Glutamatergic neuron (in vitro differentiated cells): ENCODE measurements at regions not wholly inside any gene's neighbourhood (a gene's known extent, or its start where the extent isn't known, plus 50 kb on each side); places are given as distances from the start of the nearest gene placed in this dataset.

Experiments used
- DNase-seq: peaks from one replicate; pipeline ENCODE4 v3.0.0; 2022
- H3K27ac Mint-ChIP-seq: one replicate; pipeline ENCODE4 v1.8.0; 2020; ENCODE audit warnings: mild to moderate bottlenecking, mixed read lengths, inconsistent platforms; ENCODE audit not compliant: unreplicated experiment
- H3K27me3 Mint-ChIP-seq: one replicate; pipeline ENCODE4 v1.8.0; 2020; ENCODE audit warnings: mild to moderate bottlenecking, moderate library complexity, mixed read lengths, inconsistent platforms; ENCODE audit not compliant: unreplicated experiment
- H3K36me3 Mint-ChIP-seq: one replicate; pipeline ENCODE4 v1.8.0; 2020; ENCODE audit warnings: mild to moderate bottlenecking, mixed read lengths, inconsistent platforms; ENCODE audit not compliant: unreplicated experiment
- H3K4me1 Mint-ChIP-seq: one replicate; pipeline ENCODE4 v1.8.0; 2020; ENCODE audit warnings: mild to moderate bottlenecking, low read depth, mixed read lengths, inconsistent platforms; ENCODE audit not compliant: unreplicated experiment
- H3K4me3 Mint-ChIP-seq: one replicate; pipeline ENCODE4 v1.8.0; 2020; ENCODE audit warnings: mild to moderate bottlenecking, mixed read lengths, inconsistent platforms; ENCODE audit not compliant: unreplicated experiment
- H3K9me3 Mint-ChIP-seq: one replicate; pipeline ENCODE4 v1.8.0; 2020; ENCODE audit warnings: mild to moderate bottlenecking, moderate library complexity, mixed read lengths, inconsistent platforms; ENCODE audit not compliant: unreplicated experiment
- TF ChIP-seq, protein P1 (sequence below): fragments of 200-600 bp; sonication (generic); IDR thresholded peaks from one replicate; pipeline ENCODE4 v1.5.0; 2021; ENCODE audit not compliant: partially characterized antibody, unreplicated experiment

DNA sequence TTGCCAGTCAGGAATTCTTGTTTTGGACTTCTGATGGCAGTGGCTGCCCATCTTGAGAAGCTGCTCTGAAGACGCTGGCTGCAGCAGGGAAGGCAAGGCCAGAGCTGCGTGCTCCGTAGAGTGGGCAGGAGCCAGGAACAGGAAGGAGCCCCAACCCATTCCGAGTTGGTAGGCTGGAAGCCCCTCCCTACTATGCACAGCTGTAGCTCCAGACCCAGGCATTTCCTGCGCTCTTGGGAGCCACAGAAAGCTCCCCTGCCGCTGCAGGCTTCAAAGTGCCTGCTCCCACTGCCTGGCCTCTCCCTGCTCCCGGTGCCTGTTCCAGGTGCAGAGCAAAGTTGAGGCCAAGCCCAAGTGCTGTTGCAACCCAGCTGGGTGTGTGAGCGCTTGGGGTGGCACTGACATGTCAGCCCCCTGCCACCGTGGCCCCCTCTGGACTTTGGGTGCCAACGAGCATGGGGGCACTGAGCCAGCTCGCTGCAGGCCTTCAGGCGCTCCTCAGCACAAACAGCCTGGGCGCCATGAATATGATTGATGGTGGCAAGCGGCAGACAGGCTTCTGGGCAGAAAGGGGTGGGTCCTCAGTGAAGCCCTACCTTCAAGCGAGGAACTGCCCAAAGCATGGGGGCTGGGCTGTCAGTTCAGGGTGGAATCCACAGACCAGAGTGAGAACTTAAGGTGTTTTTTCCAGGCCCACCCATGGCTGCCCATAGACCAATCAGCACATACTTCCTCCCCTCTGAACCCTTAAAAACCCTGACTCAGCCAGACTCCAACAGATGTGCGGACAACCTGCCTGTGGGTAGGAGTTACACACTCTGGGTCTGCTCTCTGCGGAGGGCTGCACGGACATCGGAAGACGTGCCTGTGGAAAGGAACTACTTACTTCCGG is 677.2 kb upstream of the INTU start:
- no peaks in the 10 kb centered on the region for H3K36me3 Mint-ChIP-seq
- no peak for DNase-seq
- H3K4me1 Mint-ChIP-seq = no peaks in the 10 kb centered on the region

DNA sequence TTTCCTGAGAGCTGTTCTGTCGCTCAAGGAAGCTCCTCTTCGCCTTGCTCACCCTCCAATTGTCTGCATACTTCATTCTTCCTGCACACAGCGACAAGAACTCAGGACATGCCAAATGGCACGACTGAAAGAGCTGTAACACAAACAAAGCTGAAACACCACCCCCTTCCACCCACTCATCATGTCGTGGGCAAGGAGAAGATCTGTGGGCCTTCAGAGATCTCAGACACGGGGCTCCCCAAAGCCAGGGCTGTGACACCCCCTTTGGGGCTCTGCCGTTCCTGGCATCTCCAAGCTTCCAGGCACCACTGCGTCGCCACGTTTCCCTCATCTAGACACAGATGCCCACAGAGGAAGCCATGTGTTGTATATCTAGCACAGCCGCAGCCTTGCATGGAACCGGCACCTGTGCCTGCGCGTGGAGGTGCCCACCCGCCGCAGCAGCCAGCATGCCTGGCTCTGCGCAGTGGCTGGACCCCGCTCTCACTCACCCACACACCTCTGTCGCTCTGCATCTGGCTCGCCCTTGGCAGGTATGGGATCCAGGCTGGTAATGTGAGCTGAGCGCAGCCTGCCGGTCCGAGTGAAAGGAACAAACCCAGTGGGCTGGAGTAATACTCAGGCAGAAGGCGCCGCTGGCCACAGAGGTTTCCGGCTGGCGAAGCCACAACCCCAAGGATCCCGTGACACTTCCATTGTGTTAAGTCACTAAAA is 676.4 kb upstream of the INTU start:
- Mint-ChIP-seq H3K27ac (no peak overlapping the region), H3K27me3 (no peaks in the 10 kb centered on the region), H3K9me3 (no peaks in the 10 kb centered on the region), H3K4me1 (no peaks in the 10 kb centered on the region), H3K36me3 (no peaks in the 10 kb centered on the region), H3K4me3 (no peak overlapping the region)
- TF ChIP-seq, protein P1, sequence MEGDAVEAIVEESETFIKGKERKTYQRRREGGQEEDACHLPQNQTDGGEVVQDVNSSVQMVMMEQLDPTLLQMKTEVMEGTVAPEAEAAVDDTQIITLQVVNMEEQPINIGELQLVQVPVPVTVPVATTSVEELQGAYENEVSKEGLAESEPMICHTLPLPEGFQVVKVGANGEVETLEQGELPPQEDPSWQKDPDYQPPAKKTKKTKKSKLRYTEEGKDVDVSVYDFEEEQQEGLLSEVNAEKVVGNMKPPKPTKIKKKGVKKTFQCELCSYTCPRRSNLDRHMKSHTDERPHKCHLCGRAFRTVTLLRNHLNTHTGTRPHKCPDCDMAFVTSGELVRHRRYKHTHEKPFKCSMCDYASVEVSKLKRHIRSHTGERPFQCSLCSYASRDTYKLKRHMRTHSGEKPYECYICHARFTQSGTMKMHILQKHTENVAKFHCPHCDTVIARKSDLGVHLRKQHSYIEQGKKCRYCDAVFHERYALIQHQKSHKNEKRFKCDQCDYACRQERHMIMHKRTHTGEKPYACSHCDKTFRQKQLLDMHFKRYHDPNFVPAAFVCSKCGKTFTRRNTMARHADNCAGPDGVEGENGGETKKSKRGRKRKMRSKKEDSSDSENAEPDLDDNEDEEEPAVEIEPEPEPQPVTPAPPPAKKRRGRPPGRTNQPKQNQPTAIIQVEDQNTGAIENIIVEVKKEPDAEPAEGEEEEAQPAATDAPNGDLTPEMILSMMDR = no peak
- no peak for DNase-seq

More for the DNA sequence above, 677.2 kb upstream of the INTU start:
- H3K4me3 Mint-ChIP-seq = no peak overlapping the region
- no peaks in the 10 kb centered on the region for H3K9me3 Mint-ChIP-seq
- H3K27ac Mint-ChIP-seq = no peak overlapping the region
- H3K27me3 Mint-ChIP-seq = no peaks in the 10 kb centered on the region
- TF ChIP-seq, protein P1 = no peak

DNA sequence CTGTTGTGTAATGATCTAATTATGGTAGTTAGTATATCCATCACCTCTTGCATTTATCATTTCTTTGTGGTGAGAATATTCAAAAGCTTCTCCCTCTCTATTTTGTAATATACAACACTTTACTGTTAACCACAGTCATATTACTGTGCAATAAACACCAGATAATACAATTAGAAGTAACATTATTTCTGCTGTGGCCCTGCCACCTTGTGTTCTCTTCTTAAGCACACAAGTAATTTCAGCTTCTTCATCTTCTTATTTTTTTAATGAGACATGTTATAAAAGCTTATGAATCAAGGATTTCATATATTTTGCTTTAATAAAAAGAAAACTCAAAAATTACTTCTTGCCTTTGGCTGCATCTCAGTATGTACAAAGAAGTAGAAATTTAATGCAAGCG is 675.2 kb upstream of the INTU start:
- Mint-ChIP-seq H3K4me3 (no peak overlapping the region), H3K27me3 (no peaks in the 10 kb centered on the region), H3K36me3 (no peaks in the 10 kb centered on the region), H3K9me3 (no peaks in the 10 kb centered on the region), H3K27ac (no peak overlapping the region), H3K4me1 (no peaks in the 10 kb centered on the region)
- DNase-seq = no peak
- TF ChIP-seq, protein P1 = no peak

DNA sequence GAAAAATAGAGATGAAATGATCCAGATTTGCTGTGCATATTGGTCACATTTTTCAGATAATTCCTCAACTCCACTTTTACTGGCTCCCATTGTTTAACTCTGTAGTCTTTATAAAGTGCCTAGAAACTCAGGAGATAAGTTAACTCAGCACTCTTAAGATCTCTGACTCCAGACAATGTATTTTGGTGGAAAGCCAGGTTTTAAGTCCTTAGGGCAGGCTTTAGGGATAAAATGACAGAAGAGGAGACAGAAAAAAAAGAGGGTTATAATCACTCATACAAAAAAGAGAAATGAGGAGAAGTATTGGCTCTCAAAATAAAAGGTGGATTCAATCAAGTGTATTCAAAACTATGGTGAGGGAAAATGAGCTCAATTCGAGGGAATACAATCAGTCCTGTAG is 674.8 kb upstream of the INTU start:
- Mint-ChIP-seq H3K4me1 (no peaks in the 10 kb centered on the region), H3K4me3 (no peak overlapping the region), H3K36me3 (no peaks in the 10 kb centered on the region), H3K27me3 (no peaks in the 10 kb centered on the region), H3K27ac (no peak overlapping the region), H3K9me3 (no peaks in the 10 kb centered on the region)
- TF ChIP-seq, protein P1 = no peak
- no peak for DNase-seq

DNA sequence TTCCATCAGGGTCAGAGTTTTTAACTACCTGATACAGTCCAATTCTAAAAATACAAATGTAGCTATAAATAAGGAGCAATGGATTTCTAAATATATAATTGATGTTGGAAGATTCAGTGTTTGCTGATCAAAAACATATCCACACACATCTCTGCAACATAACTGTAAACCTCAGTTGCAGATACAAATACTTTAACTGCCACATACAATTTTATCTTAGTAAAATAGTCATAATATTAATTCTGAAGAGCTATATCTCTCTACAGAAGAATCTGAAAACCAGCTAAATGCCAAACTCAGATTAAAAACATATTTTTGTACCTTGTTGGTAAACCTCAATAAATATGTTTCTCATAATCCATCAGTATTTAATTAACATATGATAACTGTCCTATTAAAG is 674.3 kb upstream of the INTU start:
- TF ChIP-seq, protein P1 = no peak
- H3K36me3 Mint-ChIP-seq = no peaks in the 10 kb centered on the region
- no peaks in the 10 kb centered on the region for H3K9me3 Mint-ChIP-seq
- H3K4me1 Mint-ChIP-seq = no peaks in the 10 kb centered on the region
- no peak overlapping the region for H3K4me3 Mint-ChIP-seq
- no peak overlapping the region for H3K27ac Mint-ChIP-seq
- no peaks in the 10 kb centered on the region for H3K27me3 Mint-ChIP-seq
- DNase-seq = no peak
